Calu3 (cell line): ENCODE measurements at regions not wholly inside any gene's neighbourhood (a gene's known extent, or its start where the extent isn't known, plus 50 kb on each side); places are given as distances from the start of the nearest gene placed in this dataset.
A peak's percentile ranks its signal among the peaks of the same experiment; 100 is the strongest.

Experiments
- BruUV-seq: library from RNA; stranded (reverse); fragments of 400-500 nt; replicated peaks from 2 replicates; lab custom pipeline; 2021; lab: Mats Ljungman, UMichigan
- CTCF ChIA-PET: fragments of 300-600 bp; sonication (Branson Sonifier 250); formaldehyde crosslinking; loops from one replicate; lab custom pipeline; 2022; ENCODE audit warnings: antibody characterized with exemption; lab: Charles Lee
- DNase-seq: peaks from one replicate; pipeline ENCODE4 v3.0.0; 2022
- H3K27ac Mint-ChIP-seq: one replicate; pipeline ENCODE4 v1.8.0; 2022; ENCODE audit warnings: mixed read lengths; ENCODE audit not compliant: unreplicated experiment
- H3K27me3 Mint-ChIP-seq: one replicate; pipeline ENCODE4 v1.8.0; 2022; ENCODE audit warnings: mixed read lengths; ENCODE audit not compliant: unreplicated experiment
- H3K36me3 Mint-ChIP-seq: one replicate; pipeline ENCODE4 v1.8.0; 2022; ENCODE audit warnings: mild to moderate bottlenecking, moderate library complexity, mixed read lengths; ENCODE audit not compliant: insufficient read depth, unreplicated experiment
- H3K4me1 Mint-ChIP-seq: one replicate; pipeline ENCODE4 v1.8.0; 2022; ENCODE audit warnings: mild to moderate bottlenecking, low read depth, mixed read lengths; ENCODE audit not compliant: unreplicated experiment
- H3K4me3 Mint-ChIP-seq: one replicate; pipeline ENCODE4 v1.8.0; 2022; ENCODE audit warnings: mild to moderate bottlenecking, low read depth, moderate library complexity, mixed read lengths; ENCODE audit not compliant: unreplicated experiment
- H3K9me3 Mint-ChIP-seq: one replicate; pipeline ENCODE4 v1.8.0; 2022; ENCODE audit warnings: low read depth, mixed read lengths; ENCODE audit not compliant: unreplicated experiment
- CTCF ChIP-seq: fragments of 200-600 bp; IDR thresholded peaks from one replicate; pipeline ENCODE4 v1.8.0; 2022; ENCODE audit warnings: antibody characterized with exemption; ENCODE audit not compliant: unreplicated experiment
- intact Hi-C: fragments of 100-400 bp; cut with micrococcal nuclease; formaldehyde crosslinking; loops from one replicate; pipeline ENCODE4 v1.10.0; 2022; ENCODE audit not compliant: unreplicated experiment

DNA sequence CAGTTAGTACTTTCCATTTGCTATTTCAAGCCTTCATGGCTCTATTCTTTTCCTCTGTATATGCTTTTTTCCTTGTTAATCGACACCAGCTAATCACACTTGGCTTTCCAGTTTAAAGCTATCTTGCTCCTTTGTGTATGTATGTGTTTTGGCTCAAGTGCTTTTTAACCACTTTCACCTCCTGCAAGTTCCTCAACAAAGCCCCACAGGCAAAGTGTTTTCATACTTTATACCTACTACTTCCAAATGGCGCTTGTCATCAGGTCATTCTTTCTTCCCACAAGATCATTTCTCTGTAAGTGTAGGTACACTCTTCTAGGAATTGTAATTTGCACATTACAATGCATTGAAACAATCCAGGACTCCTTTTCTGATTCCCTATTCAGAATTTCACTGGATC lies 64.0 kb upstream of the FIGN start:
- H3K27me3 Mint-ChIP-seq, result no peaks in the 10 kb centered on the region
- H3K36me3 Mint-ChIP-seq, result peaks cover 5% of the 10 kb centered on the region
- no peak for DNase-seq
- intact Hi-C loops, result no loop called here
- TF ChIP-seq CTCF, result no peak
- BruUV-seq, result no TSS peak
- no peaks in the 10 kb centered on the region for H3K9me3 Mint-ChIP-seq
- H3K4me3 Mint-ChIP-seq, result no peak overlapping the region
- CTCF ChIA-PET, result no interaction called here
- H3K27ac Mint-ChIP-seq, result no peak overlapping the region
- H3K4me1 Mint-ChIP-seq, result peaks cover 12% of the 10 kb centered on the region

DNA sequence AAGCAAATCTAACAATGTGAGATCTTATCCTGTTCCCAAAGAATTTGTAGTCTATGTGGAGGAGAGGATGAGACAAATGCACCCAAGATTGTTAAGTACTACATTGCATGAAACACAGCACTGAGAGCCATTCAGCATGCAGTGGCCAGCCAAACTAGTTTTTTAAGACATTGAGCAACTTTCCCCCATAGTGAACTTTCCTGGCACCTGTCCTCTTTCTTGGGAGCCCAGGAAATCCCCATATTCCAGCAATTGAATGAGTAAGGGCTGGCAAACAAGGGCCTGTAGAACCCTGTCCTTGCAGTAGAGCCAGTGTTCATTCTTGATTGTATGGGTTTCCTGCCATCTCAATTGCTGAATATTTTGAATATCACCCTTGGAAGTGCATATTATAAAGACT lies 58.8 kb upstream of the FIGN start:
- Mint-ChIP-seq H3K27me3 (no peaks in the 10 kb centered on the region), H3K9me3 (peaks cover 3% of the 10 kb centered on the region), H3K4me1 (peaks cover 50% of the 10 kb centered on the region), H3K27ac (peak overlapping the region; percentile 78), H3K4me3 (no peak overlapping the region), H3K36me3 (peaks cover 5% of the 10 kb centered on the region)
- DNase-seq, result peak; percentile 69
- intact Hi-C loops, result loop anchor here (2.0 to 5.0 kb wide), 2 partner anchors 16 to 62 kb away; no protein-coding TSS in a partner anchor
- CTCF ChIA-PET, result interaction anchor here (0.7 kb wide), 1 partner anchor 27 kb away, joined by 3 read pairs; no protein-coding TSS in a partner anchor
- no peak for TF ChIP-seq CTCF
- no TSS peak for BruUV-seq
